GM23338 (cell line): ENCODE measurements at regions not wholly inside any gene's neighbourhood (a gene's known extent, or its start where the extent isn't known, plus 50 kb on each side); places are given as distances from the start of the nearest gene placed in this dataset.

ENCODE experiments used
- ATAC-seq: fragments of 200-7000 bp; cut with Tn5 transposase; 3 replicates; pipeline ENCODE4 v1.9.1; 2020
- DNase-seq: peaks from one replicate; pipeline ENCODE4 v3.0.0-alpha.2; 2015; ENCODE audit warnings: low spot score
- H2AFZ ChIP-seq: fragments of 200-600 bp; sonication (generic); 2 replicates; pipeline ENCODE4 v1.8.0; 2016; ENCODE audit warnings: antibody characterized with exemption, mild to moderate bottlenecking, moderate library complexity
- H3F3A ChIP-seq: fragments of 200-600 bp; sonication (generic); replicated peaks from 2 replicates; pipeline ENCODE4 v1.8.0; 2017; ENCODE audit warnings: antibody characterized with exemption, mixed run types, low read depth
- H3K27ac ChIP-seq: fragments of 200-600 bp; sonication (generic); 2 replicates; pipeline ENCODE4 v1.6.1; 2016; ENCODE audit warnings: low read depth
- H3K27me3 ChIP-seq: fragments of 200-600 bp; sonication (generic); 2 replicates; pipeline ENCODE4 v1.8.0; 2016; ENCODE audit warnings: mild to moderate bottlenecking, mixed run types, moderate library complexity; ENCODE audit not compliant: insufficient read depth
- H3K36me3 ChIP-seq: fragments of 200-600 bp; sonication (generic); 2 replicates; pipeline ENCODE4 v1.8.0; 2016; ENCODE audit warnings: mild to moderate bottlenecking; ENCODE audit not compliant: insufficient read depth
- H3K4me1 ChIP-seq: fragments of 200-600 bp; sonication (generic); 2 replicates; pipeline ENCODE4 v1.8.0; 2016; ENCODE audit warnings: mild to moderate bottlenecking, moderate library complexity; ENCODE audit not compliant: insufficient read depth
- H3K4me2 ChIP-seq: fragments of 200-600 bp; sonication (generic); 2 replicates; pipeline ENCODE4 v1.7.1; 2017; ENCODE audit warnings: mixed run types
- H3K4me3 ChIP-seq: fragments of 200-600 bp; sonication (generic); 2 replicates; pipeline ENCODE4 v1.6.1; 2016; ENCODE audit warnings: mixed run types
- H3K79me2 ChIP-seq: fragments of 200-600 bp; sonication (generic); replicated peaks from 2 replicates; pipeline ENCODE4 v1.8.0; 2017; ENCODE audit warnings: mild to moderate bottlenecking; ENCODE audit not compliant: insufficient read depth
- H3K9me2 ChIP-seq: fragments of 200-600 bp; sonication (generic); 2 replicates; pipeline ENCODE4 v1.8.0; 2017; ENCODE audit not compliant: insufficient read depth
- H4K20me1 ChIP-seq: fragments of 200-600 bp; sonication (generic); replicated peaks from 2 replicates; pipeline ENCODE4 v1.8.0; 2017; ENCODE audit warnings: mild to moderate bottlenecking; ENCODE audit not compliant: insufficient read depth
- H3K27ac Mint-ChIP-seq: 2 replicates; pipeline ENCODE4 v1.8.0; 2020; ENCODE audit warnings: inconsistent platforms, mild to moderate bottlenecking, moderate library complexity, mixed read lengths
- H3K27me3 Mint-ChIP-seq: 3 replicates; pipeline ENCODE4 v1.8.0; 2022; ENCODE audit warnings: low read depth, mild to moderate bottlenecking, moderate library complexity, mixed read lengths, inconsistent platforms; ENCODE audit not compliant: insufficient read depth, poor library complexity
- H3K36me3 Mint-ChIP-seq: 3 replicates; pipeline ENCODE4 v1.8.0; 2021; ENCODE audit warnings: low read depth, mild to moderate bottlenecking, inconsistent platforms, moderate library complexity, mixed read lengths
- H3K4me1 Mint-ChIP-seq: 3 replicates; pipeline ENCODE4 v1.8.0; 2020; ENCODE audit warnings: mild to moderate bottlenecking, inconsistent platforms, mixed read lengths
- H3K4me3 Mint-ChIP-seq: 3 replicates; pipeline ENCODE4 v1.8.0; 2021; ENCODE audit warnings: moderate library complexity, mild to moderate bottlenecking, inconsistent platforms, mixed read lengths
- H3K9me3 Mint-ChIP-seq: 3 replicates; pipeline ENCODE4 v1.8.0; 2020; ENCODE audit warnings: moderate library complexity, mild to moderate bottlenecking, inconsistent platforms, mixed read lengths
- CREB1 ChIP-seq: fragments of 250-450 bp; sonication (Bioruptor Pico); IDR thresholded peaks from 2 replicates; pipeline ENCODE4 v1.5.0; 2020; ENCODE audit warnings: low read depth, mild to moderate bottlenecking, moderate library complexity
- CTCF ChIP-seq, 2 experiments: fragments of 200-600 bp in 1 of 2; sonication (generic) in 1 of 2; conservative IDR thresholded peaks; 2 replicates each; pipeline versions ENCODE4 v1.5.1 to v1.6.1; 2016 to 2017; ENCODE audit warnings: antibody characterized with exemption in 2 of 2, low read depth in 2 of 2, mild to moderate bottlenecking in 2 of 2, moderate library complexity in 1 of 2
- ETS1 ChIP-seq: IDR thresholded peaks from 2 replicates; pipeline ENCODE4 v1.6.1; 2016; ENCODE audit warnings: antibody characterized with exemption
- EZH2 ChIP-seq: fragments of 200-600 bp; sonication (generic); IDR thresholded peaks from one replicate; pipeline ENCODE4 v1.8.0; 2017; ENCODE audit warnings: antibody characterized with exemption, mild to moderate bottlenecking, low read depth; ENCODE audit not compliant: unreplicated experiment
- EZH2phosphoT487 ChIP-seq: fragments of 200-600 bp; sonication (generic); IDR thresholded peaks from one replicate; pipeline ENCODE4 v1.8.1; 2018; ENCODE audit warnings: antibody characterized with exemption; ENCODE audit not compliant: unreplicated experiment
- JUNB ChIP-seq: IDR thresholded peaks from one replicate; pipeline ENCODE4 v1.6.1; 2016; ENCODE audit warnings: antibody characterized with exemption; ENCODE audit not compliant: unreplicated experiment
- NANOG ChIP-seq: IDR thresholded peaks from 2 replicates; pipeline ENCODE4 v1.6.1; 2016; ENCODE audit warnings: antibody characterized with exemption, borderline replicate concordance
- POLR2AphosphoS5 ChIP-seq: IDR thresholded peaks from 2 replicates; pipeline ENCODE4 v1.6.1; 2016; ENCODE audit warnings: antibody characterized with exemption, low read depth
- REST ChIP-seq: IDR thresholded peaks from one replicate; pipeline ENCODE4 v1.6.1; 2018; ENCODE audit warnings: antibody characterized with exemption; ENCODE audit not compliant: unreplicated experiment
- STAT1 ChIP-seq: IDR thresholded peaks from one replicate; pipeline ENCODE4 v1.6.1; 2016; ENCODE audit warnings: antibody characterized with exemption; ENCODE audit not compliant: unreplicated experiment
- ZNF114 ChIP-seq: fragments of 250-450 bp; sonication (Bioruptor Pico); IDR thresholded peaks from 2 replicates; pipeline ENCODE4 v1.5.0; 2020; ENCODE audit warnings: mild to moderate bottlenecking, moderate library complexity
- ZNF331 ChIP-seq: fragments of 250-450 bp; sonication (Bioruptor Pico); IDR thresholded peaks from 2 replicates; pipeline ENCODE4 v1.5.0; 2020; ENCODE audit warnings: low read depth, mild to moderate bottlenecking, moderate library complexity
- ZNF462 ChIP-seq: fragments of 250-450 bp; sonication (Bioruptor Pico); IDR thresholded peaks from 2 replicates; pipeline ENCODE4 v1.5.0; 2020; ENCODE audit warnings: mild to moderate bottlenecking, moderate library complexity

- peaks cover 26% of the 10 kb centered on the region for H3K4me1 ChIP-seq
- H3K9me2 ChIP-seq = peaks cover 12% of the 10 kb centered on the region
- H3K9me3 Mint-ChIP-seq = peaks cover 24% of the 10 kb centered on the region
- H3K27me3 Mint-ChIP-seq = peaks cover 8% of the 10 kb centered on the region
- no peaks in the 10 kb centered on the region for H3K79me2 ChIP-seq
- peaks cover 47% of the 10 kb centered on the region for H3K4me1 Mint-ChIP-seq
- TF ChIP-seq REST (no peak), CREB1 (CRISPR knock-in tag) (0 out of 2 replicates have a peak, but pooled peaks have one; percentile 29), ZNF462 (CRISPR knock-in tag) (peak; percentile 93), POLR2AphosphoS5 (no peak), ETS1 (no peak), EZH2phosphoT487 (no peak), ZNF331 (0 out of 2 replicates have a peak, but pooled peaks have one; percentile 12), JUNB (no peak), NANOG (peak; percentile 56; the same call in 1 of the 2 replicates), EZH2 (no peak), CTCF (conservative IDR thresholded peaks at IDR 0.05; ENCODE audit: low read depth in 2 of 2) (no peak), STAT1 (no peak), ZNF114 (CRISPR knock-in tag) (peak; percentile 92; the same call in 1 of the 2 replicates)
- H2AFZ ChIP-seq = no peak overlapping the region
- peak; percentile 64 for DNase-seq
- H3K36me3 ChIP-seq = peaks cover 8% of the 10 kb centered on the region
- H3F3A ChIP-seq = 0 out of 2 replicates have a peak, but pooled peaks cover 4% of the 10 kb centered on the region
- peak; percentile 94 for ATAC-seq
- H3K36me3 Mint-ChIP-seq = peaks cover 43% of the 10 kb centered on the region
- no peaks in the 10 kb centered on the region for H4K20me1 ChIP-seq
- peak overlapping the region; percentile 95 for H3K27ac ChIP-seq
- H3K27ac Mint-ChIP-seq = peak overlapping the region; percentile 94
- H3K4me3 Mint-ChIP-seq = peak overlapping the region; percentile 28; the same call in 2 of the 3 replicates
- H3K4me3 ChIP-seq = peak overlapping the region; percentile 13; the same call in 1 of the 2 replicates
- H3K27me3 ChIP-seq = no peaks in the 10 kb centered on the region
- peak overlapping the region; percentile 46 for H3K4me2 ChIP-seq
These were observed 385.7 kb downstream of the STK39 start for GRCh38 chr2:167861574-167862193.
